Fibroblast of villous mesenchyme (primary cell): ENCODE measurements at regions not wholly inside any gene's neighbourhood (a gene's known extent, or its start where the extent isn't known, plus 50 kb on each side); places are given as distances from the start of the nearest gene placed in this dataset.

Experiments
- DNase-seq: peaks from one replicate; pipeline ENCODE4 v3.0.0-alpha.2; 2010; ENCODE audit warnings: low read depth
- H3K4me3 ChIP-seq: 2 replicates; pipeline ENCODE4 v1.5.1; 2011; ENCODE audit warnings: low read depth, mild to moderate bottlenecking, low read length
- CTCF ChIP-seq: IDR thresholded peaks from 2 replicates; pipeline ENCODE4 v1.5.1; 2012; ENCODE audit warnings: low read depth, mild to moderate bottlenecking, low read length; ENCODE audit not compliant: insufficient read depth

- DNase-seq, result no peak
- TF ChIP-seq CTCF, result no peak
- no peak overlapping the region for H3K4me3 ChIP-seq
These were observed 125.0 kb upstream of the TMPRSS2 start for GRCh38 chr21:41632748-41633475.

DNA sequence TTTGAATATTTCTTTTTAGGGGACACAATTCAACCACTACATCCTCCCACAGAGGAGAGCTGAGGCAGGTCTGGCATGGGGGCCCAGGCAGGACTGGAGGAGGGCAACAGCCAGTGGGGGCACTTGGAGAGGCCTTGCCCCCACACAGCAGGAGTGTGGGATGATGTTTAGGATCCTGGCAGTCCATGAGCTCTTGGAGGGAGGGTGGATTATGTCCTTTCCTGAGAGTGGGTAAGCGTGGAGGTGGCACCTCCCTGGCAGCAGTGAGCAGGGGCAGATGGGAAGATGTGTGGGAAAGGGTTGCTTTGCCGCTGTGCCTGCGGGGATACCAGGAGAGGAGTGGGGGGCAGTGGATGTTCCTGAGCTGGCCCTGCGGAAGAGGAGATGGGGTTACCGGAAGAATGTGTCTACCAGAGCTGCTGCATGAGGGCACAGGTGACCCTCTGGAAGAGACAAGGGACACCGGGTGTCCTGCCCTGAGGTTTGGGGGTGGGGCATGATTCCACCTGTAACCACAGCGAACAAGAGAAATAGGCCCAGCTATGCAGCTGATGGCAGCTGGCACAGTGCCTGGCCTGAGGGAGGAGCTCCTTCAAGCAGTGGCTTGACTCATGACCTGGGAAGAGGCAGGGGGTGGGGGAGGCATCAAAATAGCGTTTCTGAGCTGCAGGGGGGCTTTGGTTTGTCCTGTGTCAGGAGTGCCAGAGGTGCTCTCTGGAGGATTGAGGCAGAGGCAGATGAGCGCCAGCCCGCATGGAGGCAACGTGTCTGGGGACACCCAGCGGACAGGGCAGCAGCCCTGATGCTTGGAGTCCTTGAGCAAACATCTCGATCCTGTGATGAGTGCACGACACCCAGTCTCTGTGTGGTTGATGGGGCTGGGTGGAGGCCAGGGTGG, 123.9 kb upstream of the TMPRSS2 start:
- no peak overlapping the region for H3K4me3 ChIP-seq
- no peak for DNase-seq
- no peak for TF ChIP-seq CTCF

GRCh38 chr21:41630917-41631316, 123.0 kb upstream of the TMPRSS2 start:
- H3K4me3 ChIP-seq, result no peak overlapping the region
- no peak for DNase-seq
- no peak for TF ChIP-seq CTCF

DNA sequence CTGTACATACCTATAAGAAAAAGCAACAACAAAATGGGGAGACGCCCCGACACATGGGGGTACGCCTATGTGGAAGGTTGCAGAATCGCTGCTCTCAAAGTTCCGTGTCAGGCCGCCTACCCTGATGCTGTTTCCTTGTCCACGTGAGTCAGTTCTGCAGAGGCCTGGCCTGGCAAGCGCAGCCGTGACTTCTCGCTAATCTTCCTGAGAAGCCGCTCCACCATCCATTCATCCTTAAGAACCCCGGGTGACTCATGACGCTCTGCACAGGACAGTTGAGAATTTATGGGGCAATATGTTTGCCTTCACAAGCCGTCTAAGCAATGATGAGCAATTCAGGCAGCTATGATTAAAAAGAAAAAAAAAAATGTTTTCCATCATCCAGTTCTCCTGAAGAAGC, 122.3 kb upstream of the TMPRSS2 start:
- H3K4me3 ChIP-seq, result no peak overlapping the region
- no peak for TF ChIP-seq CTCF
- DNase-seq, result peak; percentile 96

DNA sequence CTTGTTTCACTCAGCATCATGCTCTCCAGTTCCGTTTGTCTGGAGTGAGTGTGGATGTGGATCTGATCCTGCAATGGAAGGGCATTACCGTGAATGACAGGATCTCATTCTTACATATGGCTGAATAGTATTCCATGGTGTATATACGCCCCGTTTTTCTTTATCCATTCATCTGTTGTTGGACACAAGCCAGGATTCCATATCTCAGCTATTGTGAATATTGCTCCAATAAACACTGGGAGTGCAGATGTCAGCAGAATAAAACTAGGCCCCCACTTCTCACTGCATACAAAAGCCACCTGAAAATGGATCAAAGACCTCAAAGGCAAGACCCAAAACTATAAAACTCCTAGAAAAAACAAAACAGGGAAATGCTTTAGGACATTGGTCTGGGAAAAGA, 120.3 kb upstream of the TMPRSS2 start:
- no peak overlapping the region for H3K4me3 ChIP-seq
- DNase-seq, result no peak
- no peak for TF ChIP-seq CTCF

DNA sequence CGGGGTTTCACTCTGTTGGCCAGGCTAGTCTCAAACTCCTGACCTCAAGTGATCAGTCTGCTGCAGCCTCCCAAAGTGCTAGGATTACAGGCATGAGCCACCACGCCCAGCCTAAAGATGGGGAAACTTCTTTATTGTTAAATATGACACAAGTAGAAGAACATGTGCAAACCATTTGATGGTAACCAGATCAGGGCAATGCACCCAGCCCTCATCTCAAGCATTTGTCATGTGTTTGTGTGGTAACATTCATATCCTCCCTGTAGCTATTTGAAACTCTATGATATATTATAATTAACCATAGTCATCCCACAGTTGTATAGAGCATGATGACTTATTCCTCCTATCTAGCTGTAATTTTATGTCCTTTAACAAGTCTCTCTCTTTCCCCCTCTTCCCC, 119.5 kb upstream of the TMPRSS2 start:
- H3K4me3 ChIP-seq, result no peak overlapping the region
- peak; percentile 34 for DNase-seq
- TF ChIP-seq CTCF, result no peak
